HEK293 (cell line): ENCODE measurements at regions not wholly inside any gene's neighbourhood (a gene's known extent, or its start where the extent isn't known, plus 50 kb on each side); places are given as distances from the start of the nearest gene placed in this dataset.

Experiments
- CTCF ChIA-PET: fragments of 350-600 bp; formaldehyde crosslinking; extraction: SDS; loops from one replicate; lab custom pipeline; 2021; ENCODE audit warnings: antibody characterized with exemption; lab: Yijun Ruan, JAX
- POLR2A ChIA-PET: fragments of 300-600 bp; formaldehyde crosslinking; extraction: SDS; loops from one replicate; lab custom pipeline; 2020; ENCODE audit warnings: antibody characterized with exemption, inconsistent platforms; lab: Yijun Ruan, JAX
- H3K27ac ChIP-seq: fragments of 200-500 bp; sonication (Bioruptor generic); 2 replicates; pipeline ENCODE4 v1.5.1; 2014; ENCODE audit warnings: low read depth, low read length, control low read depth, inconsistent platforms; ENCODE audit errors: extremely low read depth
- H3K36me3 ChIP-seq, 2 experiments: fragments of 200-500 bp in 1 of 2; sonication (Bioruptor generic) in 1 of 2; 1 replicate in 1 of 2; 2 replicates in 1 of 2; pipeline ENCODE4 v1.5.1; 2014 to 2017; ENCODE audit warnings: inconsistent platforms in 2 of 2, low read length in 2 of 2; ENCODE audit not compliant: control insufficient read depth in 2 of 2, insufficient read depth in 1 of 2
- H3K4me1 ChIP-seq: fragments of 200-500 bp; sonication (Bioruptor generic); 2 replicates; pipeline ENCODE4 v1.5.1; 2014; ENCODE audit warnings: mild to moderate bottlenecking, low read length, inconsistent platforms; ENCODE audit not compliant: control insufficient read depth, insufficient read depth
- H3K4me3 ChIP-seq: 2 replicates; pipeline ENCODE4 v1.5.1; 2011; ENCODE audit warnings: low read depth, mild to moderate bottlenecking, control low read depth, low read length, moderate library complexity
- H3K9me3 ChIP-seq: fragments of 200-500 bp; sonication (Bioruptor generic); 2 replicates; pipeline ENCODE4 v1.5.1; 2014; ENCODE audit warnings: low read depth, low read length, inconsistent platforms; ENCODE audit not compliant: control insufficient read depth, insufficient read depth
- GLI2 ChIP-seq: fragments of 450-650 bp; formaldehyde crosslinking; IDR thresholded peaks from 2 replicates; pipeline ENCODE4; 2017; ENCODE audit warnings: missing biosample characterization, missing genetic modification characterization, low read depth, borderline replicate concordance
- RBAK ChIP-seq: fragments of 450-650 bp; formaldehyde crosslinking; IDR thresholded peaks from 2 replicates; pipeline ENCODE4 v1.5.1; 2016; ENCODE audit warnings: missing biosample characterization, missing genetic modification characterization
- SP2 ChIP-seq: fragments of 450-650 bp; formaldehyde crosslinking; IDR thresholded peaks from 2 replicates; pipeline ENCODE4 v1.5.1; 2016; ENCODE audit warnings: missing biosample characterization, missing genetic modification characterization
- TRIM28 ChIP-seq: IDR thresholded peaks from 2 replicates; pipeline ENCODE4 v1.6.1; 2011; ENCODE audit warnings: low read length, control low read depth, borderline replicate concordance
- ZBTB21 ChIP-seq: fragments of 450-650 bp; formaldehyde crosslinking; IDR thresholded peaks from 2 replicates; pipeline ENCODE4 v1.5.1; 2017; ENCODE audit warnings: missing biosample characterization, missing genetic modification characterization
- ZFP41 ChIP-seq: fragments of 450-650 bp; formaldehyde crosslinking; IDR thresholded peaks from 2 replicates; pipeline ENCODE4 v1.5.1; 2016; ENCODE audit warnings: missing biosample characterization, missing genetic modification characterization, borderline replicate concordance
- ZNF132 ChIP-seq: fragments of 450-650 bp; formaldehyde crosslinking; IDR thresholded peaks from 2 replicates; pipeline ENCODE4 v1.5.1; 2017; ENCODE audit warnings: missing biosample characterization, missing genetic modification characterization, borderline replicate concordance
- ZNF133 ChIP-seq: fragments of 450-650 bp; formaldehyde crosslinking; IDR thresholded peaks from 2 replicates; pipeline ENCODE4 v1.5.1; 2016; ENCODE audit warnings: missing biosample characterization, missing genetic modification characterization
- ZNF169 ChIP-seq: fragments of 450-650 bp; formaldehyde crosslinking; IDR thresholded peaks from 2 replicates; pipeline ENCODE4 v1.5.1; 2016; ENCODE audit warnings: missing biosample characterization, missing genetic modification characterization
- ZNF433 ChIP-seq: fragments of 450-650 bp; formaldehyde crosslinking; IDR thresholded peaks from 2 replicates; pipeline ENCODE4 v1.5.1; 2016; ENCODE audit warnings: missing biosample characterization, missing genetic modification characterization, low read depth
- ZNF514 ChIP-seq: fragments of 450-650 bp; formaldehyde crosslinking; IDR thresholded peaks from 2 replicates; pipeline ENCODE4 v1.5.1; 2016; ENCODE audit warnings: missing biosample characterization, missing genetic modification characterization
- ZNF664 ChIP-seq: fragments of 450-650 bp; formaldehyde crosslinking; IDR thresholded peaks from 2 replicates; pipeline ENCODE4 v1.5.1; 2016; ENCODE audit warnings: missing biosample characterization, missing genetic modification characterization
- ZNF830 ChIP-seq: fragments of 450-650 bp; IDR thresholded peaks from 2 replicates; pipeline ENCODE4 v1.5.0; 2018; ENCODE audit warnings: missing biosample characterization, missing genetic modification characterization, low read depth, mild to moderate bottlenecking, moderate library complexity
- TF ChIP-seq, protein P1 (sequence below): fragments of 450-650 bp; formaldehyde crosslinking; IDR thresholded peaks from 2 replicates; pipeline ENCODE4 v1.5.1; 2016; ENCODE audit warnings: missing biosample characterization, missing genetic modification characterization
- TF ChIP-seq, protein P2 (sequence below): fragments of 450-650 bp; formaldehyde crosslinking; IDR thresholded peaks from 2 replicates; pipeline ENCODE4 v1.5.1; 2016; ENCODE audit warnings: missing biosample characterization, missing genetic modification characterization
- TF ChIP-seq, protein P3 (sequence below): fragments of 450-650 bp; formaldehyde crosslinking; IDR thresholded peaks from 2 replicates; pipeline ENCODE4 v1.5.1; 2016; ENCODE audit warnings: missing biosample characterization, missing genetic modification characterization
- TF ChIP-seq, protein P4 (sequence below): fragments of 450-650 bp; formaldehyde crosslinking; IDR thresholded peaks from 2 replicates; pipeline ENCODE4 v1.5.1; 2016; ENCODE audit warnings: missing biosample characterization, missing genetic modification characterization

DNA sequence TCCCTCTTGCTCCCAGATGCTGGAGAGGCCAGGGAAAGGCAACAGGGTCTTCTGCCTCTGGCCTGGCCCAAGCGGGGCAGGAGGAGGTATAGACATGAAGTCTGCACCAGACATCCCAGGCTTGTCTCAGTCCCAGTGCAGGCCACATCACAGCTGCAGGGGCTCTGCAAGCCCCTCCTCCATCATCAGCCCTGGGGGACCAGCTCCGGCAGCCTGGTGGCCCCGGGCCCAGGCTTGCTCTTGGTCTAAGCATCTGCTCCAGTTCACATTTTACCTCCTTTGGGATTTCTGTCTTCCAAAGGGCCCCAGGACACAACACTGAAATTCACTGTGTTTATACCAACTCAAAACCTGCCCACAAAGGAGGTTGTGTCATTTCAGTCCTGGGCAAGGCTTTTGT lies 359.4 kb downstream of the ZNF536 start:
- TF ChIP-seq ZNF169 (tag by site-specific recombination) (no peak), ZNF133 (tag by site-specific recombination) (no peak), ZBTB21 (no peak), ZNF664 (tag by site-specific recombination) (no peak), TRIM28 (no peak), ZNF514 (tag by site-specific recombination) (no peak), GLI2 (tag by site-specific recombination) (no peak), ZNF830 (no peak), ZFP41 (tag by site-specific recombination) (no peak)
- TF ChIP-seq, protein P1, sequence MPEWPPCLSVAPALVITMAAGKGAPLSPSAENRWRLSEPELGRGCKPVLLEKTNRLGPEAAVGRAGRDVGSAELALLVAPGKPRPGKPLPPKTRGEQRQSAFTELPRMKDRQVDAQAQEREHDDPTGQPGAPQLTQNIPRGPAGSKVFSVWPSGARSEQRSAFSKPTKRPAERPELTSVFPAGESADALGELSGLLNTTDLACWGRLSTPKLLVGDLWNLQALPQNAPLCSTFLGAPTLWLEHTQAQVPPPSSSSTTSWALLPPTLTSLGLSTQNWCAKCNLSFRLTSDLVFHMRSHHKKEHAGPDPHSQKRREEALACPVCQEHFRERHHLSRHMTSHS (tag by site-specific recombination): no peak
- no peak overlapping the region for H3K4me3 ChIP-seq
- H3K36me3 ChIP-seq: no peaks in the 10 kb centered on the region
- CTCF ChIA-PET: interaction anchor here (1.6 kb wide), 1 partner anchor 68 kb away, joined by 3 read pairs; no protein-coding TSS in a partner anchor
- no peak overlapping the region for H3K27ac ChIP-seq
- no peaks in the 10 kb centered on the region for H3K9me3 ChIP-seq
- no peaks in the 10 kb centered on the region for H3K4me1 ChIP-seq
- POLR2A ChIA-PET: no interaction called here

DNA sequence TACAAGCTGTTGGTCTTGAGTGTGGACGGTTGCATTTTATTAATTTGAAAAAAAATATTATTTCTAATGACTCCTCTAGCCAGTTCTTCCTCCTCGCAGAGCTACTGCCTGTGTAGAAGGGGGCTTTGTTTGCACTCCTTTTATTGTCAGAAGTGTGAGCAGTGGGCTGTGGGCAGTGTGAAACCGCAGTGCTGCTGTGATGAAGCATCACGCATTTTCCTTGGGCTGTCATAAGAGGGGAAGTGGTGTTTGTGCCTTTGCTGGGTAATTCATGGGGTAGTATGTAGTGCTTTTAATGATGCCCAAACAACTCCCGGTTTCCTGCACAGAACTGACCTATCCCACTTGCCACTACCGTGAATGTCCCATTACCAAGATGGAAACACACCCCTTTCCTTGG lies 357.3 kb downstream of the ZNF536 start:
- POLR2A ChIA-PET: no interaction called here
- H3K27ac ChIP-seq: no peak overlapping the region
- H3K4me1 ChIP-seq: no peaks in the 10 kb centered on the region
- CTCF ChIA-PET: interaction anchor here (0.7 to 1.4 kb wide), 3 partner anchors 10 to 824 kb away, joined by 3 to 5 read pairs (median 4); no protein-coding TSS in a partner anchor
- H3K4me3 ChIP-seq: no peak overlapping the region
- no peaks in the 10 kb centered on the region for H3K36me3 ChIP-seq
- TF ChIP-seq RBAK (tag by site-specific recombination) (no peak), ZNF433 (no peak), SP2 (tag by site-specific recombination) (no peak)
- TF ChIP-seq, protein P2, sequence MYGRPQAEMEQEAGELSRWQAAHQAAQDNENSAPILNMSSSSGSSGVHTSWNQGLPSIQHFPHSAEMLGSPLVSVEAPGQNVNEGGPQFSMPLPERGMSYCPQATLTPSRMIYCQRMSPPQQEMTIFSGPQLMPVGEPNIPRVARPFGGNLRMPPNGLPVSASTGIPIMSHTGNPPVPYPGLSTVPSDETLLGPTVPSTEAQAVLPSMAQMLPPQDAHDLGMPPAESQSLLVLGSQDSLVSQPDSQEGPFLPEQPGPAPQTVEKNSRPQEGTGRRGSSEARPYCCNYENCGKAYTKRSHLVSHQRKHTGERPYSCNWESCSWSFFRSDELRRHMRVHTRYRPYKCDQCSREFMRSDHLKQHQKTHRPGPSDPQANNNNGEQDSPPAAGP (tag by site-specific recombination): no peak
- TF ChIP-seq, protein P3, sequence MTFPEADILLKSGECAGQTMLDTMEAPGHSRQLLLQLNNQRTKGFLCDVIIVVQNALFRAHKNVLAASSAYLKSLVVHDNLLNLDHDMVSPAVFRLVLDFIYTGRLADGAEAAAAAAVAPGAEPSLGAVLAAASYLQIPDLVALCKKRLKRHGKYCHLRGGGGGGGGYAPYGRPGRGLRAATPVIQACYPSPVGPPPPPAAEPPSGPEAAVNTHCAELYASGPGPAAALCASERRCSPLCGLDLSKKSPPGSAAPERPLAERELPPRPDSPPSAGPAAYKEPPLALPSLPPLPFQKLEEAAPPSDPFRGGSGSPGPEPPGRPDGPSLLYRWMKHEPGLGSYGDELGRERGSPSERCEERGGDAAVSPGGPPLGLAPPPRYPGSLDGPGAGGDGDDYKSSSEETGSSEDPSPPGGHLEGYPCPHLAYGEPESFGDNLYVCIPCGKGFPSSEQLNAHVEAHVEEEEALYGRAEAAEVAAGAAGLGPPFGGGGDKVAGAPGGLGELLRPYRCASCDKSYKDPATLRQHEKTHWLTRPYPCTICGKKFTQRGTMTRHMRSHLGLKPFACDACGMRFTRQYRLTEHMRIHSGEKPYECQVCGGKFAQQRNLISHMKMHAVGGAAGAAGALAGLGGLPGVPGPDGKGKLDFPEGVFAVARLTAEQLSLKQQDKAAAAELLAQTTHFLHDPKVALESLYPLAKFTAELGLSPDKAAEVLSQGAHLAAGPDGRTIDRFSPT (tag by site-specific recombination): no peak
- TF ChIP-seq, all 188 proteins: peak for 0
- no peaks in the 10 kb centered on the region for H3K9me3 ChIP-seq

DNA sequence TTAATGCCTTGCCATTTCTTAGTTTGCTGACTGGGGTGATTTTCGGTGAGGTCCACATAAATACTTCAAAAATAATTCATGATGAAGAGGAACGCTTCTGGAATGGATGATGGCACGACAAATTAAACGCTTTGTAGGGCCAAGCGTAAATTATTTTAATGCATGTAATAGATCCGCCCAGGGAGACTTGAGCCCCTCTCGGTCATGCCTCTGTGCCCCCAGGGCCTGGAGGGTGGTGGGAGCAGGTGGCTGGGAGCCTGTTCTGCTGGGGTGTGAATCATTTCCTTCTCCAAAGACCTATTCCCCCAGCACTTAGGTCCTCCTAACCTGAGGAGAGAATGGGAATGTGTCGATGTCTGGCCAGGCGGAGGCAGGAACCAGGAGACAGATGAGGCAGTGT lies 350.6 kb downstream of the ZNF536 start:
- H3K9me3 ChIP-seq: no peaks in the 10 kb centered on the region
- no peak overlapping the region for H3K27ac ChIP-seq
- ChIA-PET POLR2A (no interaction called here), CTCF (interaction anchor here (0.6 to 1.4 kb wide), 2 partner anchors 24 to 56 kb away, joined by 3 to 4 read pairs; no protein-coding TSS in a partner anchor)
- no peaks in the 10 kb centered on the region for H3K36me3 ChIP-seq
- no peak overlapping the region for H3K4me3 ChIP-seq
- H3K4me1 ChIP-seq: peaks cover 20% of the 10 kb centered on the region
- TF ChIP-seq, protein P4, sequence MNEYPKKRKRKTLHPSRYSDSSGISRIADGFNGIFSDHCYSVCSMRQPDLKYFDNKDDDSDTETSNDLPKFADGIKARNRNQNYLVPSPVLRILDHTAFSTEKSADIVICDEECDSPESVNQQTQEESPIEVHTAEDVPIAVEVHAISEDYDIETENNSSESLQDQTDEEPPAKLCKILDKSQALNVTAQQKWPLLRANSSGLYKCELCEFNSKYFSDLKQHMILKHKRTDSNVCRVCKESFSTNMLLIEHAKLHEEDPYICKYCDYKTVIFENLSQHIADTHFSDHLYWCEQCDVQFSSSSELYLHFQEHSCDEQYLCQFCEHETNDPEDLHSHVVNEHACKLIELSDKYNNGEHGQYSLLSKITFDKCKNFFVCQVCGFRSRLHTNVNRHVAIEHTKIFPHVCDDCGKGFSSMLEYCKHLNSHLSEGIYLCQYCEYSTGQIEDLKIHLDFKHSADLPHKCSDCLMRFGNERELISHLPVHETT: no peak
- no peak for TF ChIP-seq ZNF132
- TF ChIP-seq, all 188 proteins: peak for 0
